AG04450 (cell line): ENCODE measurements at regions not wholly inside any gene's neighbourhood (a gene's known extent, or its start where the extent isn't known, plus 50 kb on each side); places are given as distances from the start of the nearest gene placed in this dataset.

Experiments used
- CTCF ChIA-PET: fragments of 300-600, 350-600 bp; formaldehyde crosslinking; extraction: SDS; loops from one replicate; lab custom pipeline; 2022; ENCODE audit warnings: antibody characterized with exemption, inconsistent platforms; lab: Charles Lee
- POLR2A ChIA-PET: fragments of 350-600 bp; formaldehyde crosslinking; extraction: SDS; loops from one replicate; lab custom pipeline; 2021; ENCODE audit warnings: antibody characterized with exemption, inconsistent platforms; lab: Yijun Ruan, JAX
- DNase-seq: peaks from one replicate; pipeline ENCODE4 v3.0.0-alpha.2; 2011; ENCODE audit warnings: low read depth, low spot score
- H3K27ac ChIP-seq: one replicate; pipeline ENCODE4 v1.5.1; 2012; ENCODE audit warnings: low read depth, low read length, control low read depth
- H3K27me3 ChIP-seq: one replicate; pipeline ENCODE4 v1.6.0; 2012; ENCODE audit warnings: low read length; ENCODE audit not compliant: control insufficient read depth, insufficient read depth
- H3K4me3 ChIP-seq: 2 replicates; pipeline ENCODE4 v1.5.1; 2011; ENCODE audit warnings: mild to moderate bottlenecking, low read depth, low read length, control low read depth
- H3K9me3 ChIP-seq: 2 replicates; pipeline ENCODE4 v1.5.1; 2012; ENCODE audit warnings: low read length; ENCODE audit not compliant: control insufficient read depth, insufficient read depth
- TF ChIP-seq, protein P1 (sequence below): IDR thresholded peaks from 2 replicates; pipeline ENCODE4 v1.5.1; 2011; ENCODE audit warnings: low read depth, low read length, control low read depth, inconsistent platforms

DNA sequence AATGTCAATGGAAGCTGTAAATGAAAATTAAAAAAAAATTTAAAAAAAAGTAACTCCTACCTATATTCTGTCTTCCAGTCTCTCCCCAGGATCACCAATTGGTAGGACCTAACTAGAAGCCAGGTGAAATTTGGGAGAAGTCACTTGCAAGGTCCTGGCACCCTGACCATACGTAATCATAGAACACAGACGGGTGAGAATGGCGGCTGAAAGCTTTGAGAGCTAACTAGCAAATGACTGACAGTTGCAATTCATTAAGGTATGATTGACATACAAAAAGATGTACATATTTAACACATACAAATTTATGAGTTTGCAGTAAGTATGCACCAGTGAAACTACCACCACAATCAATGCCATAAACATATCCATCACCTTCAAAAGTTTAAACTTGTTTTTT lies 372.7 kb upstream of the PSMD7 start:
- ChIA-PET CTCF (no interaction called here), POLR2A (no interaction called here)
- no peak for DNase-seq
- H3K27ac ChIP-seq, result no peak overlapping the region
- TF ChIP-seq, protein P1, sequence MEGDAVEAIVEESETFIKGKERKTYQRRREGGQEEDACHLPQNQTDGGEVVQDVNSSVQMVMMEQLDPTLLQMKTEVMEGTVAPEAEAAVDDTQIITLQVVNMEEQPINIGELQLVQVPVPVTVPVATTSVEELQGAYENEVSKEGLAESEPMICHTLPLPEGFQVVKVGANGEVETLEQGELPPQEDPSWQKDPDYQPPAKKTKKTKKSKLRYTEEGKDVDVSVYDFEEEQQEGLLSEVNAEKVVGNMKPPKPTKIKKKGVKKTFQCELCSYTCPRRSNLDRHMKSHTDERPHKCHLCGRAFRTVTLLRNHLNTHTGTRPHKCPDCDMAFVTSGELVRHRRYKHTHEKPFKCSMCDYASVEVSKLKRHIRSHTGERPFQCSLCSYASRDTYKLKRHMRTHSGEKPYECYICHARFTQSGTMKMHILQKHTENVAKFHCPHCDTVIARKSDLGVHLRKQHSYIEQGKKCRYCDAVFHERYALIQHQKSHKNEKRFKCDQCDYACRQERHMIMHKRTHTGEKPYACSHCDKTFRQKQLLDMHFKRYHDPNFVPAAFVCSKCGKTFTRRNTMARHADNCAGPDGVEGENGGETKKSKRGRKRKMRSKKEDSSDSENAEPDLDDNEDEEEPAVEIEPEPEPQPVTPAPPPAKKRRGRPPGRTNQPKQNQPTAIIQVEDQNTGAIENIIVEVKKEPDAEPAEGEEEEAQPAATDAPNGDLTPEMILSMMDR, result no peak
- H3K27me3 ChIP-seq, result no peaks in the 10 kb centered on the region
- no peaks in the 10 kb centered on the region for H3K9me3 ChIP-seq
- no peak overlapping the region for H3K4me3 ChIP-seq

- ChIA-PET POLR2A (no interaction called here), CTCF (no interaction called here)
- TF ChIP-seq, protein P1, result no peak
- DNase-seq, result no peak
- Histone ChIP-seq H3K4me3 (no peak overlapping the region), H3K27me3 (no peaks in the 10 kb centered on the region), H3K9me3 (no peaks in the 10 kb centered on the region), H3K27ac (no peak overlapping the region)
Observed at GRCh38 chr16:73921295-73921694, 375.3 kb upstream of the PSMD7 start.

- Histone ChIP-seq H3K9me3 (no peaks in the 10 kb centered on the region), H3K27ac (no peak overlapping the region), H3K4me3 (no peak overlapping the region), H3K27me3 (no peaks in the 10 kb centered on the region)
- DNase-seq, result no peak
- TF ChIP-seq, protein P1, result no peak
- CTCF ChIA-PET, result no interaction called here
- POLR2A ChIA-PET, result no interaction called here
Observed at GRCh38 chr16:73916829-73917594, 379.6 kb upstream of the PSMD7 start.

DNA sequence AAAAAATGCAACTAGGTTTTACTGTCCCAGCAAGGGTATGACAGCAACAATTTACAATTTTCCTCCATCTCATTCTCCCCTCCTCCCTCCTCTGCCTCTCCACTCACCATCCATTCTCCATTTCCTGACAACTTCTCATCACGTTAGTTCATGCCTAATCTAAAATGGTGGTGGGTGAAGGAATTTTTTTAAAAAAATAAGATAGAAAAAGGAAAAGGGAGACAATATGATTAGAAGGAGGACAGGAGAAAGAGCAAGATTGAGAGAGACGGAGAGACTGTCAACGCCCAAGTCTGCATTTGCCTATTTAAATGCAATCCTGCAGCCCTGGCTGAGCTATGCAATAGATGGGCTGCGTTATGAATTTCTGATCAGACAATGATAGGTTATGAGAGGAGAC lies 380.7 kb upstream of the PSMD7 start:
- DNase-seq, result no peak
- CTCF ChIA-PET, result no interaction called here
- TF ChIP-seq, protein P1, result no peak
- POLR2A ChIA-PET, result no interaction called here
- Histone ChIP-seq H3K4me3 (no peak overlapping the region), H3K9me3 (no peaks in the 10 kb centered on the region), H3K27me3 (no peaks in the 10 kb centered on the region), H3K27ac (no peak overlapping the region)

GRCh38 chr16:73915140-73915539 lies 381.5 kb upstream of the PSMD7 start:
- TF ChIP-seq, protein P1, result no peak
- ChIA-PET POLR2A (no interaction called here), CTCF (no interaction called here)
- Histone ChIP-seq H3K4me3 (no peak overlapping the region), H3K27me3 (no peaks in the 10 kb centered on the region), H3K9me3 (no peaks in the 10 kb centered on the region), H3K27ac (no peak overlapping the region)
- no peak for DNase-seq
